WTC11 (cell line): ENCODE measurements at regions not wholly inside any gene's neighbourhood (a gene's known extent, or its start where the extent isn't known, plus 50 kb on each side); places are given as distances from the start of the nearest gene placed in this dataset.

ENCODE experiments used
- ATF3 ChIP-seq: sonication (generic); formaldehyde crosslinking; conservative IDR thresholded peaks from 2 replicates; pipeline ENCODE4 v1.8.1; 2022; ENCODE audit warnings: mild to moderate bottlenecking, missing genetic modification reagents
- CREM ChIP-seq: sonication (generic); formaldehyde crosslinking; IDR thresholded peaks from 2 replicates; pipeline ENCODE4 v1.8.1; 2022; ENCODE audit warnings: mild to moderate bottlenecking, missing genetic modification reagents, moderate library complexity
- CTCF ChIP-seq: fragments of 200-600 bp; IDR thresholded peaks from 2 replicates; pipeline ENCODE4 v1.8.0; 2022; ENCODE audit warnings: antibody characterized with exemption
- E2F1 ChIP-seq: sonication (generic); formaldehyde crosslinking; IDR thresholded peaks from 2 replicates; pipeline ENCODE4 v1.8.0; 2022; ENCODE audit warnings: mild to moderate bottlenecking, missing genetic modification reagents
- NFATC4 ChIP-seq: fragments of 250-450 bp; sonication (Bioruptor Pico); IDR thresholded peaks from 2 replicates; pipeline ENCODE4 v1.9.0; 2021; ENCODE audit warnings: mild to moderate bottlenecking
- PRDM15 ChIP-seq: sonication (generic); formaldehyde crosslinking; IDR thresholded peaks from 2 replicates; pipeline ENCODE4 v1.8.0; 2022; ENCODE audit warnings: missing genetic modification reagents
- STAT6 ChIP-seq: sonication (generic); formaldehyde crosslinking; conservative IDR thresholded peaks from 2 replicates; pipeline ENCODE4 v1.8.1; 2023; ENCODE audit warnings: mild to moderate bottlenecking, low read depth, missing genetic modification reagents, moderate library complexity
- TP53 ChIP-seq: sonication (generic); formaldehyde crosslinking; IDR thresholded peaks from 2 replicates; pipeline ENCODE4 v1.8.1; 2023; ENCODE audit warnings: mild to moderate bottlenecking, missing genetic modification reagents
- USF2 ChIP-seq: sonication (generic); formaldehyde crosslinking; IDR thresholded peaks from 2 replicates; pipeline ENCODE4 v1.8.1; 2023; ENCODE audit warnings: mild to moderate bottlenecking, missing genetic modification reagents, moderate library complexity
- ZBTB21 ChIP-seq: sonication (generic); formaldehyde crosslinking; IDR thresholded peaks from 2 replicates; pipeline ENCODE4 v1.8.1; 2023; ENCODE audit warnings: mild to moderate bottlenecking, missing genetic modification reagents, borderline replicate concordance

- TF ChIP-seq CTCF (no peak), TP53 (CRISPR knock-in tag) (no peak), ZBTB21 (CRISPR knock-in tag) (no peak), ATF3 (CRISPR knock-in tag) (no peak), PRDM15 (CRISPR knock-in tag) (no peak), CREM (no peak), E2F1 (CRISPR knock-in tag) (no peak), STAT6 (CRISPR knock-in tag) (no peak), NFATC4 (CRISPR knock-in tag) (no peak), USF2 (CRISPR knock-in tag) (no peak)
Observed at GRCh38 chr9:87229108-87229507, 268.6 kb upstream of the DAPK1 start.
